Common myeloid progenitor, CD34-positive (primary cell): ENCODE measurements at regions not wholly inside any gene's neighbourhood (a gene's known extent, or its start where the extent isn't known, plus 50 kb on each side); places are given as distances from the start of the nearest gene placed in this dataset.
A peak's percentile ranks its signal among the peaks of the same experiment; 100 is the strongest.

Source experiments
- CTCF ChIA-PET: fragments of 350-600 bp; sonication (Branson Sonifier 250); formaldehyde crosslinking; loops from one replicate; lab custom pipeline; 2021; ENCODE audit warnings: antibody characterized with exemption; lab: Charles Lee
- POLR2A ChIA-PET: fragments of 350-600 bp; sonication (Branson Sonifier 250); formaldehyde crosslinking; loops from one replicate; lab custom pipeline; 2021; ENCODE audit warnings: antibody characterized with exemption; lab: Charles Lee
- DNase-seq, 3 donors: peaks; one replicate each; pipeline versions ENCODE4 v3.0.0 to v3.0.0-alpha.2; 2013
- H3K27ac ChIP-seq, 2 experiments: 1 replicate in 1 of 2; 2 replicates in 1 of 2; pipeline ENCODE4 v1.7.0; 2013; ENCODE audit warnings: inconsistent platforms in 2 of 2, low read length in 2 of 2, mild to moderate bottlenecking in 2 of 2, low read depth in 1 of 2, moderate library complexity in 1 of 2; ENCODE audit not compliant: severe bottlenecking in 2 of 2, insufficient read depth in 1 of 2, poor library complexity in 1 of 2
- H3K27me3 ChIP-seq, 5 experiments: replicated peaks in 2 of 5; 1 replicate in 3 of 5; 2 replicates in 2 of 5; pipeline versions ENCODE4 v1.6.1 to v1.7.0; 2013; ENCODE audit warnings: low read length in 4 of 5, mild to moderate bottlenecking in 2 of 5, moderate library complexity in 2 of 5, inconsistent platforms in 1 of 5; ENCODE audit not compliant: insufficient read depth in 5 of 5, control insufficient read depth in 4 of 5
- H3K36me3 ChIP-seq, 4 experiments: 1 replicate in 2 of 4; 2 replicates in 2 of 4; pipeline versions ENCODE4 v1.6.1 to v1.7.0; 2013; ENCODE audit warnings: low read length in 3 of 4, control low read depth in 1 of 4, mild to moderate bottlenecking in 1 of 4; ENCODE audit not compliant: control insufficient read depth in 4 of 4, insufficient read depth in 4 of 4
- H3K4me1 ChIP-seq, 4 experiments: 1 replicate in 3 of 4; 2 replicates in 1 of 4; pipeline versions ENCODE4 v1.6.1 to v1.7.1; 2013; ENCODE audit warnings: low read length in 3 of 4, mild to moderate bottlenecking in 3 of 4, control low read depth in 1 of 4, inconsistent platforms in 1 of 4, moderate library complexity in 1 of 4; ENCODE audit not compliant: control insufficient read depth in 4 of 4, insufficient read depth in 4 of 4; ENCODE audit errors: control extremely low read depth in 1 of 4
- H3K4me3 ChIP-seq, 7 experiments: 1 replicate in 4 of 7; 2 replicates in 3 of 7; pipeline versions ENCODE4 v1.5.1 to v1.7.0; 2013; ENCODE audit warnings: mild to moderate bottlenecking in 7 of 7, low read length in 6 of 7, moderate library complexity in 6 of 7, inconsistent platforms in 2 of 7, low read depth in 2 of 7, control low read depth in 1 of 7; ENCODE audit not compliant: insufficient read depth in 4 of 7, control insufficient read depth in 1 of 7; ENCODE audit errors: extremely low read depth in 1 of 7
- H3K9me3 ChIP-seq, 5 experiments: 1 replicate in 4 of 5; 2 replicates in 1 of 5; pipeline versions ENCODE4 v1.6.1 to v1.7.1; 2013; ENCODE audit warnings: low read length in 4 of 5, mild to moderate bottlenecking in 2 of 5, inconsistent platforms in 1 of 5, low read depth in 1 of 5, moderate library complexity in 1 of 5; ENCODE audit not compliant: control insufficient read depth in 4 of 5, insufficient read depth in 2 of 5; ENCODE audit errors: control extremely low read depth in 1 of 5
- WGBS: methylation state at CpG from one replicate; pipeline ENCODE4 v1.1.5; 2013; ENCODE audit not compliant: insufficient coverage; 5-methylcytosine and 5-hydroxymethylcytosine counted together

GRCh38 chr20:5492937-5493336 is 117.9 kb downstream of the GPCPD1 start:
- H3K27me3 ChIP-seq: no peaks in the 10 kb centered on the region
- H3K36me3 ChIP-seq: peaks cover 0 to 8% (median 2%) of the 10 kb centered on the region in 4 experiments
- ChIA-PET POLR2A (no interaction called here), CTCF (interaction anchor here (1.1 to 1.2 kb wide), 2 partner anchors 20 to 28 kb away, joined by 3 to 4 read pairs; no protein-coding TSS in a partner anchor)
- no peaks in the 10 kb centered on the region for H3K9me3 ChIP-seq
- peaks cover 11 to 42% (median 29%) of the 10 kb centered on the region in 4 experiments for H3K4me1 ChIP-seq
- 74% methylated on average over 5 of the region's 5 CpGs for WGBS
- no peak overlapping the region for H3K4me3 ChIP-seq
- no peak overlapping the region for H3K27ac ChIP-seq
- peak in 2 of 3 donors; percentile 52 to 68 for DNase-seq

- Histone ChIP-seq H3K27ac (no peak overlapping the region), H3K4me3 (no peak overlapping the region), H3K4me1 (peaks cover 11 to 56% (median 36%) of the 10 kb centered on the region in 4 experiments), H3K36me3 (peaks cover 0 to 8% (median 1%) of the 10 kb centered on the region in 4 experiments), H3K9me3 (no peaks in the 10 kb centered on the region), H3K27me3 (no peaks in the 10 kb centered on the region)
- peak in 1 of 3 donors; percentile 42 for DNase-seq
- no CpG with 5 or more reads among the region's 3 CpGs for WGBS
- POLR2A ChIA-PET: no interaction called here
- CTCF ChIA-PET: interaction anchor here (0.8 to 2.0 kb wide), 2 partner anchors 37 to 42 kb away, joined by 4 to 8 read pairs; no protein-coding TSS in a partner anchor
Measured at GRCh38 chr20:5491455-5491854, 119.4 kb downstream of the GPCPD1 start.

- H3K9me3 ChIP-seq: no peaks in the 10 kb centered on the region
- H3K4me1 ChIP-seq: peaks cover 13 to 67% (median 42%) of the 10 kb centered on the region in 4 experiments
- no peaks in the 10 kb centered on the region for H3K36me3 ChIP-seq
- H3K27ac ChIP-seq: peak overlapping the region in 1 of 2 experiments; percentile 50
- H3K4me3 ChIP-seq: peak overlapping the region in 1 of 7 experiments; percentile 31
- ChIA-PET CTCF (interaction anchor here (1.3 to 1.9 kb wide), 4 partner anchors 11 to 41 kb away, joined by 3 to 4 read pairs (median 4); no protein-coding TSS in a partner anchor), POLR2A (no interaction called here)
- DNase-seq: peak; percentile 50 to 91 (median 84)
- WGBS: no CpG with 5 or more reads among the region's 1 CpG
- H3K27me3 ChIP-seq: no peaks in the 10 kb centered on the region
Measured at GRCh38 chr20:5489601-5490000, 121.2 kb downstream of the GPCPD1 start.

- WGBS: 0% methylated on average over 1 of the region's 2 CpGs
- peak; percentile 96 to 100 (median 99) for DNase-seq
- Histone ChIP-seq H3K4me3 (peak overlapping the region in 1 of 7 experiments; percentile 31), H3K36me3 (no peaks in the 10 kb centered on the region), H3K4me1 (peaks cover 13 to 67% (median 44%) of the 10 kb centered on the region in 4 experiments), H3K27ac (peak overlapping the region; percentile 14 to 50), H3K27me3 (no peaks in the 10 kb centered on the region), H3K9me3 (no peaks in the 10 kb centered on the region)
- ChIA-PET POLR2A (no interaction called here), CTCF (interaction anchor here (1.4 to 1.9 kb wide), 3 partner anchors 11 to 23 kb away, joined by 3 to 4 read pairs (median 4); no protein-coding TSS in a partner anchor)
Measured at GRCh38 chr20:5488823-5489222, 122.0 kb downstream of the GPCPD1 start.

- Histone ChIP-seq H3K9me3 (no peaks in the 10 kb centered on the region), H3K4me3 (no peak overlapping the region), H3K36me3 (no peaks in the 10 kb centered on the region), H3K27ac (no peak overlapping the region), H3K4me1 (peaks cover 13 to 58% (median 42%) of the 10 kb centered on the region in 4 experiments), H3K27me3 (no peaks in the 10 kb centered on the region)
- POLR2A ChIA-PET: no interaction called here
- CTCF ChIA-PET: interaction anchor here (0.9 to 1.6 kb wide), 2 partner anchors 26 to 37 kb away, joined by 3 to 6 read pairs; no protein-coding TSS in a partner anchor
- DNase-seq: peak in 2 of 3 donors; percentile 41 to 53
- 95% methylated on average over 5 of the region's 5 CpGs for WGBS
Measured at GRCh38 chr20:5486377-5487054, 124.3 kb downstream of the GPCPD1 start.

- no peak for DNase-seq
- WGBS: 100% methylated on average over 8 of the region's 8 CpGs
- no peaks in the 10 kb centered on the region for H3K9me3 ChIP-seq
- POLR2A ChIA-PET: no interaction called here
- CTCF ChIA-PET: interaction anchor here (0.9 to 2.5 kb wide), 3 partner anchors 36 to 50 kb away, joined by 3 to 10 read pairs (median 6); no protein-coding TSS in a partner anchor
- no peak overlapping the region for H3K4me3 ChIP-seq
- no peaks in the 10 kb centered on the region for H3K36me3 ChIP-seq
- H3K27me3 ChIP-seq: no peaks in the 10 kb centered on the region
- no peak overlapping the region for H3K27ac ChIP-seq
- H3K4me1 ChIP-seq: peaks cover 11 to 44% (median 33%) of the 10 kb centered on the region in 4 experiments
Measured at GRCh38 chr20:5484926-5485325, 125.9 kb downstream of the GPCPD1 start.

- Histone ChIP-seq H3K36me3 (no peaks in the 10 kb centered on the region), H3K4me3 (no peak overlapping the region), H3K9me3 (no peaks in the 10 kb centered on the region), H3K4me1 (peaks cover 10 to 38% (median 27%) of the 10 kb centered on the region in 4 experiments), H3K27me3 (no peaks in the 10 kb centered on the region), H3K27ac (no peak overlapping the region)
- ChIA-PET CTCF (interaction anchor here (0.6 to 2.5 kb wide), 3 partner anchors 35 to 456 kb away, joined by 3 to 10 read pairs (median 6); no protein-coding TSS in a partner anchor), POLR2A (no interaction called here)
- WGBS: 99% methylated on average over 6 of the region's 6 CpGs
- DNase-seq: no peak
Measured at GRCh38 chr20:5484346-5484745, 126.5 kb downstream of the GPCPD1 start.
